Panc1 (cell line): ENCODE measurements at regions not wholly inside any gene's neighbourhood (a gene's known extent, or its start where the extent isn't known, plus 50 kb on each side); places are given as distances from the start of the nearest gene placed in this dataset.

Source experiments
- ATAC-seq: fragments of 200-7000 bp; cut with Tn5 transposase; 2 replicates; pipeline ENCODE4 v1.9.1; 2020; ENCODE audit warnings: mild to moderate bottlenecking, moderate library complexity
- BruUV-seq: library from RNA; stranded (reverse); fragments of 400-500 nt; replicated peaks from 2 replicates; lab custom pipeline; 2021; lab: Mats Ljungman, UMichigan
- CTCF ChIA-PET: fragments of 300-600 bp; sonication (Branson Sonifier 250); formaldehyde crosslinking; loops from one replicate; lab custom pipeline; 2022; ENCODE audit warnings: antibody characterized with exemption; lab: Charles Lee
- POLR2A ChIA-PET: fragments of 300-600 bp; sonication (Branson Sonifier 250); formaldehyde crosslinking; loops from one replicate; lab custom pipeline; 2022; ENCODE audit warnings: antibody characterized with exemption; lab: Charles Lee
- DNase-seq: peaks from one replicate; pipeline ENCODE4 v3.0.0-alpha.2; 2010; ENCODE audit warnings: low read depth, low spot score
- H3K27ac ChIP-seq: 2 replicates; pipeline ENCODE4 v1.5.1; 2011; ENCODE audit warnings: mild to moderate bottlenecking, low read length, inconsistent platforms
- H3K27me3 ChIP-seq: fragments of 200-500 bp; sonication (Bioruptor generic); 2 replicates; pipeline ENCODE4 v1.6.0; 2014; ENCODE audit warnings: low read length, inconsistent platforms; ENCODE audit not compliant: control insufficient read depth, insufficient read depth
- H3K36me3 ChIP-seq: fragments of 200-500 bp; sonication (Bioruptor generic); 2 replicates; pipeline ENCODE4 v1.5.1; 2014; ENCODE audit warnings: inconsistent platforms, mild to moderate bottlenecking, low read length, moderate library complexity; ENCODE audit not compliant: control insufficient read depth, insufficient read depth
- H3K4me1 ChIP-seq: 2 replicates; pipeline ENCODE4 v1.5.1; 2011; ENCODE audit warnings: inconsistent platforms, mild to moderate bottlenecking, low read length, moderate library complexity; ENCODE audit not compliant: control insufficient read depth, insufficient read depth
- H3K4me3 ChIP-seq, 2 experiments: 2 replicates each; pipeline ENCODE4 v1.5.1; 2011 to 2012; ENCODE audit warnings: low read depth in 2 of 2, low read length in 2 of 2, mild to moderate bottlenecking in 2 of 2, inconsistent platforms in 1 of 2, moderate library complexity in 1 of 2
- H3K9me3 ChIP-seq: fragments of 200-500 bp; sonication (Bioruptor generic); 2 replicates; pipeline ENCODE4 v1.5.1; 2014; ENCODE audit warnings: low read depth, mild to moderate bottlenecking, inconsistent platforms, low read length, moderate library complexity; ENCODE audit not compliant: control insufficient read depth, insufficient read depth
- POLR2AphosphoS5 ChIP-seq: IDR thresholded peaks from 2 replicates; pipeline ENCODE4 v1.6.1; 2012; ENCODE audit warnings: mild to moderate bottlenecking, low read depth, low read length, moderate library complexity
- REST ChIP-seq, 2 experiments: IDR thresholded peaks; 2 replicates each; pipeline ENCODE4 v1.6.1; 2011 to 2012; ENCODE audit warnings: low read depth in 2 of 2, control low read depth in 1 of 2, low read length in 1 of 2, mild to moderate bottlenecking in 1 of 2, moderate library complexity in 1 of 2; ENCODE audit not compliant: insufficient read depth in 1 of 2
- SIN3A ChIP-seq: IDR thresholded peaks from 2 replicates; pipeline ENCODE4 v1.6.1; 2012; ENCODE audit warnings: low read depth, mild to moderate bottlenecking, low read length, moderate library complexity, borderline replicate concordance; ENCODE audit not compliant: insufficient read depth
- TCF7L2 ChIP-seq: IDR thresholded peaks from 2 replicates; pipeline ENCODE4 v1.6.1; 2011; ENCODE audit warnings: mild to moderate bottlenecking, low read depth, low read length, inconsistent platforms
- in situ Hi-C: cut with HindIII; loops from 2 replicates; pipeline ENCODE4 v1.10.0; 2016; ENCODE audit warnings: low sequenced_read_pairs, low pct_unique_long_range_greater_than_20kb
- intact Hi-C: fragments of 100-400 bp; cut with micrococcal nuclease; formaldehyde crosslinking; loops from one replicate; pipeline ENCODE4 v1.10.0; 2022; ENCODE audit not compliant: unreplicated experiment
- TF ChIP-seq, protein P1 (sequence below): fragments of 450-650 bp; IDR thresholded peaks from 2 replicates; pipeline ENCODE4 v1.5.1; 2017; ENCODE audit warnings: mild to moderate bottlenecking

DNA sequence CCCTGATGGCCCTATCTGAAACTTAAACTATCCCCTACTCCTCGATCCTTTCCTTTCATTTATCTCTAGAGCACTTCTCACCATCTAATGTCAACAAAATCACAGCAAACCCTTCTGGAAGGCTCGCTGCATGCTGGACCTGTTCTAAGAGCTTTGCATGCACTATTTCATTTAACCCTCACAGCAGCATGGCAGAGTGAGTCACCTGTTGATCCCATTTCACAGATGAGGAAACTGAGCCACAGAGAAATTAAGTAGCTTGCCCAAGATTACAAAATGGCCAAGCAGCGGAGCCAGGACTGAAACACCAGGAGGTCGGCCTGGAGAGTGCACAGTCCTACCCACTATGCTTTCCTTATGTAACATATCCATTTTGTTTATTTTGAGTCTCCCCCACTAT lies 93.1 kb downstream of the ZNF622 start:
- intact Hi-C loops (no loop called here), in situ Hi-C loops (no loop called here)
- DNase-seq (no peak), ATAC-seq (no peak)
- no TSS peak for BruUV-seq
- Histone ChIP-seq H3K27ac (no peak overlapping the region), H3K27me3 (peaks cover 1% of the 10 kb centered on the region; the same call in 1 of the 2 replicates), H3K4me1 (no peaks in the 10 kb centered on the region), H3K36me3 (no peaks in the 10 kb centered on the region), H3K4me3 (no peak overlapping the region), H3K9me3 (no peaks in the 10 kb centered on the region)
- TF ChIP-seq POLR2AphosphoS5 (no peak), SIN3A (no peak), REST (IDR thresholded peaks at IDR 0.05; ENCODE audit: insufficient read depth in 1 of 2, low read depth in 2 of 2, low read length in 1 of 2) (no peak), TCF7L2 (no peak)
- TF ChIP-seq, protein P1, sequence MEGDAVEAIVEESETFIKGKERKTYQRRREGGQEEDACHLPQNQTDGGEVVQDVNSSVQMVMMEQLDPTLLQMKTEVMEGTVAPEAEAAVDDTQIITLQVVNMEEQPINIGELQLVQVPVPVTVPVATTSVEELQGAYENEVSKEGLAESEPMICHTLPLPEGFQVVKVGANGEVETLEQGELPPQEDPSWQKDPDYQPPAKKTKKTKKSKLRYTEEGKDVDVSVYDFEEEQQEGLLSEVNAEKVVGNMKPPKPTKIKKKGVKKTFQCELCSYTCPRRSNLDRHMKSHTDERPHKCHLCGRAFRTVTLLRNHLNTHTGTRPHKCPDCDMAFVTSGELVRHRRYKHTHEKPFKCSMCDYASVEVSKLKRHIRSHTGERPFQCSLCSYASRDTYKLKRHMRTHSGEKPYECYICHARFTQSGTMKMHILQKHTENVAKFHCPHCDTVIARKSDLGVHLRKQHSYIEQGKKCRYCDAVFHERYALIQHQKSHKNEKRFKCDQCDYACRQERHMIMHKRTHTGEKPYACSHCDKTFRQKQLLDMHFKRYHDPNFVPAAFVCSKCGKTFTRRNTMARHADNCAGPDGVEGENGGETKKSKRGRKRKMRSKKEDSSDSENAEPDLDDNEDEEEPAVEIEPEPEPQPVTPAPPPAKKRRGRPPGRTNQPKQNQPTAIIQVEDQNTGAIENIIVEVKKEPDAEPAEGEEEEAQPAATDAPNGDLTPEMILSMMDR = no peak
- ChIA-PET POLR2A (interaction anchor here (0.6 kb wide), 1 partner anchor 24 kb away, joined by 14 read pairs; no protein-coding TSS in a partner anchor), CTCF (no interaction called here)

DNA sequence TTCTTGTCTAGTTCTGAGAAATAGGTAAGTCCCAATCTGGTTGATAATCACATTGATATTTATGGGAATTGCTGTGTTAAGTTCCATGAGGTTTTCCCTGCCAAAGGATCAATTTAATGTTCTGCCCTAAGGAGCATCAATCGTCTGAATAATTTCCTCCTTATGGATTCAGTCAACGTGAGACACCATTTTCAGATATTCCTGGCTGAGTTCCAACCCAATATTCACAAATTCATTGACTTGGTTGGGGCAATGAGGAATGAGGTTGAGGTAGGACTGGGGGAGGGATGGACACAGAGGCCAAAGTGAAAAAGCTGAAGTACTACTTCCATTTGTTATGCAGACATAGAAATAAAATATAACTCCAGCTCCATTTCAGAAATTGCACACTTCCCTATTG lies 99.1 kb downstream of the ZNF622 start:
- DNase-seq (no peak), ATAC-seq (no peak)
- no TSS peak for BruUV-seq
- no peaks in the 10 kb centered on the region for H3K9me3 ChIP-seq
- in situ Hi-C loops (no loop called here), intact Hi-C loops (no loop called here)
- no peak overlapping the region for H3K27ac ChIP-seq
- H3K4me3 ChIP-seq = no peak overlapping the region
- no peaks in the 10 kb centered on the region for H3K36me3 ChIP-seq
- CTCF ChIA-PET = no interaction called here
- TF ChIP-seq POLR2AphosphoS5 = no peak
- no peak for TF ChIP-seq SIN3A
- TF ChIP-seq, protein P1 = no peak
- no peak for TF ChIP-seq REST (IDR thresholded peaks at IDR 0.05; ENCODE audit: insufficient read depth in 1 of 2, low read depth in 2 of 2, low read length in 1 of 2)
- no peak for TF ChIP-seq TCF7L2
- POLR2A ChIA-PET = no interaction called here
- H3K4me1 ChIP-seq = no peaks in the 10 kb centered on the region
- H3K27me3 ChIP-seq = peaks cover 3% of the 10 kb centered on the region; the same call in 1 of the 2 replicates
